Fibroblast of peridontal ligament (primary cell): ENCODE measurements at regions not wholly inside any gene's neighbourhood (a gene's known extent, or its start where the extent isn't known, plus 50 kb on each side); places are given as distances from the start of the nearest gene placed in this dataset.

ENCODE experiments used
- DNase-seq: peaks from one replicate; pipeline ENCODE4 v3.0.0-alpha.2; 2010; ENCODE audit errors: extremely low read depth

DNA sequence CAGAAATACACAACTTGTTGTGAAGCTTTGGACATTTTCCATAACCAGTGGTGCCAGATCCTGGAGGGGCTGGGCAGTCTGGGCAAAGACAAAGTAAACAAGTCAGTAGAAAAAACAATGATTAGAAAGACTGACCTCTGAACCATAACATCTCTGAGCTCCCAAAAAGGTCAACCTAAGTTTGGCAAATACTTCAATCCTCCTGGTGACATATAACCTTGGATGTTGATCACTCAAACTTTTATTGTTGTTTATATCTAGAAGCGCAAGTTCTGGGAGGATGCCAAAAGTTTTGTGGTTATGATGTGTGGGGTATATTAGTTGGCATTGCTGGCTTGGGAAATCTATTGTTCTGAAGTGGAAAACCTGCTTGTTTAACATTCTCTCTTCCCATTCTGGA lies 257.7 kb downstream of the DIPK2A start:
- DNase-seq, result no peak

DNA sequence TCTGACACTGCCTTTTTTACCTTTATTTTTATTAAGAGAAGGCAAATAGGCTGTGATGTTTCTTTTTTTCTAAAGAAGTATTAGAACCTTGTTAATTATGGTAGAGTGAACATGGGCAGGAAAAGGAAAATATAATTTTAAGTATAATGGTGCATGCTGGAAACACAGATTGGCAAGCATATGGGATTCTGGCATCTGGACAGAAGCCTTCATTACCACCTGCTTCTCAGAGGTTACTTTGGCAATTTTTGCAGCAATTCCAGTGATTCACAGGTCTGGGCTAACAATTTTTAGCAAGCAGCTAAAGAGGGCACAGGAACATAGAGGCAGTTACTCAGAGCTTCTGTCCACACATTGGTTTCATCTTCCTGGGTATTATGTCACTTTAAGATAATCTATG lies 258.3 kb downstream of the DIPK2A start:
- DNase-seq, result peak; percentile 11

DNA sequence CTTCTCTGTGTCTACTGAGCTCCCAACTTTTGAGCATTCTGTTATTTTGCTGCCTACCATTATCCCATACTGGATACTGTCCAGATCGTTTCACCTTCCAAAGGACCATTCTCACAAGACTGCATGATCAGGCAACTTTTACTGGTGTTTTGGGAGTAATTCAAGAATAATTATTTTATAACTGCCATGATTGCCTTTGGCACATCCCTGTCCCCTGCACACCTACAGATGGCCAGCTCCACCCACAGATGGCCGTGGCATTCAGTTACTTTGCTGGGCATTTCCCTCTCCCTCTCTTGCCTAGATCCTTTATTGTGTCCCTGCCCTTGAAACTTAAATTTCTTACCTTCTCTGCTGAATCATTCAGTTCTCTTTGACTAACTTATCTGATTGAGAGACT lies 263.9 kb downstream of the DIPK2A start:
- DNase-seq, result no peak

GRCh38 chr3:144237351-144237750 lies 265.7 kb downstream of the DIPK2A start:
- no peak for DNase-seq

GRCh38 chr3:144241404-144241803 lies 269.8 kb downstream of the DIPK2A start:
- DNase-seq, result no peak

GRCh38 chr3:144242747-144243146 lies 271.1 kb downstream of the DIPK2A start:
- no peak for DNase-seq

DNA sequence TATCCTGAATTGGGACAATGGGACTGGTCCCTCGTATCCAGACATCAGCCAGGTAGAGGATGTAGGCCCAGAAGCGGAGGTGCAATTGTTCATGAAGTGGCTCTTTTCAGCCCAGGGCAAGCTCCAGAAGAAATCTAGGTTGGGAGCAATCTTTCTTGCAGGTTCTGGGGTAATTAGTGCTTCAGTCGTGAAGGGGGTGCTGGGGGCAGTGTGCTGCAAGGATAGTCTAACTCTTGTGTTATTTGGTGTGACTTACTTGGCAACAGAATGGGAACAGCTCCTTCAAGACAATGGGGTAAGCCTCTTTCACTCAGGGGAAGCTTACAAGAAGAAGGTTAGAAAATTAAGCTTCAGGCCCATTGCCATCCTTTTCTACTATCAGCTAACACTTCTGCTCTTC lies 273.0 kb downstream of the DIPK2A start:
- DNase-seq, result no peak

DNA sequence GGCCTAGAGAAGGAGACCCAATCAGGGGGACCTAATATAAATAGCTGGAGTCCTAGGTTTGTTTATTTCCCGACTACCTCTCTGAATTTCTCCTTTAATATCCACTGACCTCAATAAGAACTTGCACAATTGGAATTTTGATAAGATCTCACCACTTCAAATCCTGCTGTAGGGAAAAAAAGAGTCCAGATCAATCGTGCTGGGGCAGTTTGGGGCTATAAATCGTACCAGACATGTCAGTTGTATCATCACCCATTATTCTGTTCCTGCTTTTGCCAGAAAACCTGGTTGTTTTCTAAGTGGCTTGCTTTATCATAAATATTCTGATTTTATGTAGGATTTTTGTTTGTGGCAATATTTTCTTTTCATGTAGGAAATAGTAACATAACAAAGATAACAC lies 281.3 kb downstream of the DIPK2A start:
- DNase-seq, result no peak

DNA sequence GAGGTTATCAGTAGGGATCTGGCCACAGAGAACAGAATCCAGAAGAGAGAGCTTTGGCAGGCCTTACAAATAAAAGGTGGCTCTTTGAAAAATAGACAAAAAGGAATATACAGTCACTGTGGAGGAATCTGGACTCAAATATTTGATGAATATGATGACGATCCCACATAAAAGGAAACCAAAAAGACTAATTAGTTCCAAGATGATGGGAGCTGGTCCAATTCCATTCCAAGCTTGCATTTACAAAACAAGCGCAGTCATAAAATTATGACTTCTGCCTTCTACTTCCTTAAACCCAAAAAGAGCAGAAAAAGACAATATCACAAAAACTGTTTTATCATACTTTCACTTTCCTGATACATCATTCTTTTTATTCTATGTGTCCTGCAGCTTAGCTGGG lies 285.8 kb downstream of the DIPK2A start:
- peak; percentile 17 for DNase-seq

GRCh38 chr3:144259267-144259666 lies 287.6 kb downstream of the DIPK2A start:
- DNase-seq, result peak; percentile 10

GRCh38 chr3:144263706-144264105 lies 292.1 kb downstream of the DIPK2A start:
- peak; percentile 27 for DNase-seq

- DNase-seq, result no peak
Observed at GRCh38 chr3:144264350-144264749, 292.7 kb downstream of the DIPK2A start.

GRCh38 chr3:144264794-144265193 lies 293.2 kb downstream of the DIPK2A start:
- no peak for DNase-seq

- DNase-seq, result peak; percentile 17
Observed at GRCh38 chr3:144265542-144266100, 294.0 kb downstream of the DIPK2A start.

GRCh38 chr3:144270100-144270499 lies 298.5 kb downstream of the DIPK2A start:
- DNase-seq, result no peak

DNA sequence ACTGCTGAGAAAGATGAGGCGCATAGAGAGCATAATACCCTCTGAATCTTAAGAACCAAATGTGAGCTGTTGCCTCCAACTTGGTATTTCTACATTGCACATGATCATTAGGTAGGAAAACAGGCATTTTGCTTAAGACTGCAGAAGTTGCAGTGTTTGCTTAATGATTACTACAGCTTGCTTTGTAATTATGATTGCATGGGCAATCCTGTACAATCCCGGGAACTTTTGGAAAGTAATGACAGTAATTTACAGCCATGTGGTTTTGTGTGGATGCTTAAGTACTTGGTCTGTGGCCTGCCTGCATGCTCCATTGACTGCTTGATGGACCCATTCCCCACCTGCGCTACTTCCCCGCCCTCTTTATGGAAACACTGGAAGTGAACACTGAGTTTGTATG lies 301.1 kb downstream of the DIPK2A start:
- DNase-seq, result no peak

- DNase-seq, result no peak
Observed at GRCh38 chr3:144273601-144274000, 302.0 kb downstream of the DIPK2A start.

DNA sequence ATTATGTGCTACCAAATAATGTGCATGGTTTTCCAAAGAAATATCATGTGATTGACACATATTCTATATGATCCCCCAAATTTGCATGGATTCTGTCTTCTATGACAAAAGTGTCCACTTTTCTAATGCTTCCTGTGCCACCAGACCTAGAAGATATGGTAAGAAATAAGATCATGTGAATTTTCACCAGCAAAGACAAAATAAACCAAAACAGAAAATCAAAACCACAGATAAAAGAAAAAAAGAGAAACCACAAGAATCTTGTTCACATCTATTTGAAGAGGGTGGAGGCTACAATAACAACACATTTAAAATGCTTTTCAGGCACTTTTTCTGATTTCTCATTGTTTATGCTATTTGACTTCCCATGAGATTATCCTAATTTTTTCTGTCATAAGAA lies 303.4 kb downstream of the DIPK2A start:
- DNase-seq, result no peak

GRCh38 chr3:144282313-144282712 lies 310.7 kb downstream of the DIPK2A start:
- DNase-seq, result no peak

DNA sequence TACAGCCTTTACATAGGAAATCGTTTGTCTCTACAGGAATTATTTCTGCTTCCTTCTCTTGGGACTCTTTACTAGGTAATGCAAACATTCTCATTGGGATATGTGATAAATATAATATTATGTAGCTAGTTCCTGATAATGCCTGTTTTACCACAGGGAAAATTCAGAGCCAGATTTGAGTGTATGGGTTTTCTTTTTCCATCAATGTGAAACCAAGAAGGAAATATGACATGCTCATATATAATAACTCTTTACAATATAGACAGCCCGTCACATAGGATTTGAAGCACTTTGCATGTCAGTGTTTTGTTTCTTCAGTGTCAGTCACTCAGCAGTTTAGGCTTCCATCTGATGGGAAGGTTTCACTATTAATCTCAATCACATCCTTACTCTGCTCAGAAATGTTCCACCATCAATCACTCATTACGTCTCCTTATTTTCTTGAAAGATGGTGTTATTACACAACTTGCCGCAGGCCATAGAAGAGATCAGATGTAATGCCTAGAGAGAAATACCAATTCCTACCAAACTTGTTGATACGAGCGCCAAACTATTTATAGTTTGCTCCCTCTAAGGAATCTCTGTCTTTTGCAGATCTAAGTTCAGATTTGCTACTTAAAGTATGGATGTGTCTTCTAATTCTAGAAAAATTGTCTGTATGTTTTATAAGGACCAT lies 314.8 kb downstream of the DIPK2A start:
- no peak for DNase-seq

DNA sequence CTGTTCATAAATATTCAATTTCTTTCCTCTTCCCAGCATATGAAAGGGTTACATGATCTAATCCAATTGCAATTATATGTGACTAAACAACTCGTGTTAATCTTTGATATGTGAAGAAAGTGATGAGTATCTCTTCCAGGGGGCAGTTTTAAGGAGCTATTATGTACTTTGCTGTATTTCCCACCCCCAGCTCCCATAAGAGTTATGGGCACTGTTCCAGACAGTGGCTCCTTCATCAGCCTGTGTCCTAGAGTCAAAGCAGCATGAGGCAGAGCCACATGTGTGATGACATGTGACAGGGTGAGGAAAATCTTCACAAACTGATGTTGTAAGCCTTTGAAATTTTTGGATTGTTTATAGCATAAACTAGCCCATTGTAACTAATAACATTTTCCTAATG lies 315.4 kb downstream of the DIPK2A start:
- no peak for DNase-seq

DNA sequence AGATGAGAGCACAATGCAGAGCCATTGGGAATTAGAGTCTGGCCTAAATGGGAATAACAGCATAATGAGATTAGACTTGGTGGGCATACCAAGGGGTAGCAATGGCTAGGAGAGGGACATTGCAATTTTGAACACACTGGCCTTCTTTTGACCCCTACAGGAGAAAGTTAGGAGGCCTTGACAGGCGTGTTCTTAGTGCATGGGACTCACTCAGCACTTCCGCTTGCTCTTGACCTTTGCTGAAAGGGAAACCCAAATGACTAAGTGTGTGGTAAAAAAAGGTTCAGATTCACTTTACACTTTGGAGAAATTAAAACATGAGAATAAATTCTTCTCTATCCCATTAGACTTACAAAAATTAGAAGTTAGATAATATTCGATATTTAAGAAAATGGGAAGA lies 317.4 kb downstream of the DIPK2A start:
- no peak for DNase-seq

DNA sequence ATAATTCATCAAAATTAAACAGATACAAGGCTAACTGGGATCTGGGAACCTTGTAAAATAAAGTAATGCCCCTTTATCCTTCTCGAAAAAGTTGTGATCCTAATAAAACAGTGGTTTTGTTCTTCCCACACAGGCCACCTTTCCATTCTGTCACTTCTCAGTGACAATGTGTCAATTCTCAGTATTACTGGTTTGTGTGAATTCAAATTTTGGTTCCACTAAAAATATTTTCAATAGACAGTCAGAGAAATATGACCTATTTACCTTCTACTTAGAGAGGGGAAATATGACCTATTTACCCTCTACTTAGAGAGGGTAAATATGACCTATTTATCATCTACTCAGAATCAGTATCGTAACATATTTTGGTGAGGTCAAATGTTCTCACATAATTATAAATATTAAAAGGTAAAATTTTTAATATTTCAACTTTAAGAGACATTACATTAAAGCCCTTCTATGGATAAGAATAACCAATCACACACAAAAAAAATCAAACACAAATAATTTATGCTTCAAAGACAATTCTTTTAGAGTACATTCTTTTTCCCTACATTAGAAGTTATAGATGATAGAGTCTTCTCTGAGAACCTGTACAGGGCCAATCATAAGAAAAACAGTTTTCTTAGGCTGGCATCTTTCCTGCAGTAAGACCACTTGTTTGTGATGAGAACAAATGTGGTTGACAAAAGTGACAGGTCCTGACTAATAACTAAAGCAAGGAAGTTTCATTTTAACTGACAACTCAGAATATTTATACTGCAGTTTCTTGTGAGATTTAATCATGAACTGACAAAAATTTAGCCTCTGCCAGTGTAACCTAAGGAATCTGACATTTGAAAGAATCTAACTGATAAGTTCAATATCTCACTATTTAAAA lies 323.3 kb downstream of the DIPK2A start:
- no peak for DNase-seq
